HCT116 (cell line): ENCODE measurements at regions not wholly inside any gene's neighbourhood (a gene's known extent, or its start where the extent isn't known, plus 50 kb on each side); places are given as distances from the start of the nearest gene placed in this dataset.

Source experiments
- ATAC-seq: fragments of 200-7000 bp; cut with Tn5 transposase; 2 replicates; pipeline ENCODE4 v1.9.1; 2020; ENCODE audit warnings: mild to moderate bottlenecking, moderate library complexity
- BruUV-seq: library from RNA; stranded (reverse); fragments of 400-500 nt; replicated peaks from 2 replicates; lab custom pipeline; 2021; lab: Mats Ljungman, UMichigan
- CTCF ChIA-PET: fragments of 300-600 bp; sonication (Branson Sonifier 250); formaldehyde crosslinking; loops from one replicate; lab custom pipeline; 2021; ENCODE audit warnings: antibody characterized with exemption; lab: Charles Lee
- POLR2A ChIA-PET: fragments of 300-600, 350-600 bp; sonication (Branson Sonifier 250); formaldehyde crosslinking; loops from one replicate; lab custom pipeline; 2021; ENCODE audit warnings: antibody characterized with exemption; lab: Charles Lee
- RAD21 ChIA-PET, 2 experiments: fragments of 300-600 bp; sonication (Branson Sonifier 250); formaldehyde crosslinking; loops; one replicate each; lab custom pipeline; 2023; ENCODE audit warnings: low total read pairs in 2 of 2; ENCODE audit not compliant: uncharacterized antibody in 2 of 2, unreplicated experiment in 2 of 2, low non-redundant PET in 1 of 2; lab: Charles Lee
- DNase-seq: peaks from one replicate; pipeline ENCODE4 v3.0.0-alpha.2; 2010; ENCODE audit warnings: low read depth, low spot score
- H2AFZ ChIP-seq: fragments of 200-600 bp; shearing (Covaris generic), sonication (generic); 2 replicates; pipeline ENCODE4 v1.6.1; 2017; ENCODE audit warnings: low read depth, mixed run types, mixed read lengths, antibody characterized with exemption, low read length; ENCODE audit not compliant: poor library complexity, severe bottlenecking
- H3K27ac ChIP-seq: 2 replicates; pipeline ENCODE4 v1.5.1; 2012; ENCODE audit warnings: low read depth, low read length
- H3K27me3 ChIP-seq: fragments of 200-600 bp; sonication (generic); 2 replicates; pipeline ENCODE4 v1.6.1; 2016; ENCODE audit warnings: mixed run types, low read length, mixed read lengths; ENCODE audit not compliant: insufficient read depth
- H3K36me3 ChIP-seq, 2 experiments: fragments of 200-500 bp in 1 of 2; fragments of 200-600 bp in 1 of 2; sonication (Bioruptor generic) in 1 of 2; sonication (generic) in 1 of 2; 2 replicates each; pipeline versions ENCODE4 v1.5.1 to v1.6.1; 2014 to 2016; ENCODE audit warnings: low read length in 2 of 2, inconsistent platforms in 1 of 2, mixed read lengths in 1 of 2, mixed run types in 1 of 2; ENCODE audit not compliant: insufficient read depth in 2 of 2, control insufficient read depth in 1 of 2
- H3K4me1 ChIP-seq, 2 experiments: fragments of 200-600 bp in 1 of 2; sonication (generic) in 1 of 2; 2 replicates each; pipeline versions ENCODE4 v1.5.1 to v1.6.1; 2012 to 2017; ENCODE audit warnings: low read length in 2 of 2, inconsistent platforms in 1 of 2, mild to moderate bottlenecking in 1 of 2, mixed read lengths in 1 of 2, mixed run types in 1 of 2, moderate library complexity in 1 of 2; ENCODE audit not compliant: insufficient read depth in 2 of 2, control insufficient read depth in 1 of 2
- H3K4me2 ChIP-seq: fragments of 200-600 bp; sonication (generic); 2 replicates; pipeline ENCODE4 v1.6.1; 2017; ENCODE audit warnings: mixed run types, low read length, mixed read lengths
- H3K4me3 ChIP-seq, 2 experiments: fragments of 200-600 bp in 1 of 2; sonication (generic) in 1 of 2; replicated peaks in 1 of 2; 2 replicates each; pipeline ENCODE4 v1.5.1; 2011 to 2016; ENCODE audit warnings: low read length in 2 of 2, control low read depth in 1 of 2, low read depth in 1 of 2, mild to moderate bottlenecking in 1 of 2, mixed read lengths in 1 of 2, mixed run types in 1 of 2
- H3K79me2 ChIP-seq: fragments of 200-600 bp; sonication (generic); 2 replicates; pipeline ENCODE4 v1.6.1; 2017; ENCODE audit warnings: mild to moderate bottlenecking, mixed run types, low read length, moderate library complexity, mixed read lengths; ENCODE audit not compliant: insufficient read depth
- H3K9ac ChIP-seq: fragments of 200-600 bp; sonication (generic); 2 replicates; pipeline ENCODE4 v1.6.1; 2016; ENCODE audit warnings: low read length, mixed read lengths
- H3K9me2 ChIP-seq: fragments of 200-600 bp; sonication (generic), shearing (Covaris generic); 2 replicates; pipeline ENCODE4 v1.6.1; 2017; ENCODE audit warnings: mixed run types, mild to moderate bottlenecking, moderate library complexity; ENCODE audit not compliant: insufficient read depth
- H3K9me3 ChIP-seq, 2 experiments: fragments of 200-500 bp in 1 of 2; fragments of 200-600 bp in 1 of 2; sonication (Bioruptor generic) in 1 of 2; sonication (generic) in 1 of 2; 2 replicates each; pipeline ENCODE4 v1.6.1; 2014 to 2017; ENCODE audit warnings: low read length in 2 of 2, mixed read lengths in 2 of 2, inconsistent platforms in 1 of 2, low read depth in 1 of 2, mild to moderate bottlenecking in 1 of 2, mixed run types in 1 of 2, moderate library complexity in 1 of 2; ENCODE audit not compliant: control insufficient read depth in 1 of 2, insufficient read depth in 1 of 2
- H4K20me1 ChIP-seq: fragments of 200-600 bp; sonication (generic), shearing (Covaris generic); 2 replicates; pipeline ENCODE4 v1.6.1; 2017; ENCODE audit warnings: mixed run types, mild to moderate bottlenecking, moderate library complexity; ENCODE audit not compliant: insufficient read depth
- CBX3 ChIP-seq: IDR thresholded peaks from 2 replicates; pipeline ENCODE4 v1.6.1; 2012; ENCODE audit warnings: low read depth
- EZH2phosphoT487 ChIP-seq: fragments of 200-600 bp; IDR thresholded peaks from 2 replicates; pipeline ENCODE4 v1.6.1; 2018; ENCODE audit warnings: antibody characterized with exemption, borderline replicate concordance
- FOSL1 ChIP-seq: IDR thresholded peaks from 2 replicates; pipeline ENCODE4 v1.6.1; 2012; ENCODE audit warnings: low read depth
- JUND ChIP-seq: IDR thresholded peaks from 2 replicates; pipeline ENCODE4 v1.6.1; 2012
- SIN3A ChIP-seq: IDR thresholded peaks from 2 replicates; pipeline ENCODE4 v1.6.1; 2012; ENCODE audit warnings: low read depth
- SRF ChIP-seq: IDR thresholded peaks from 2 replicates; pipeline ENCODE4 v1.6.1; 2012; ENCODE audit warnings: low read depth
- intact Hi-C: fragments of 100-400 bp; cut with micrococcal nuclease; formaldehyde crosslinking; loops from 2 replicates; pipeline ENCODE4 v1.10.0; 2022
- TF ChIP-seq, protein P1 (sequence below): IDR thresholded peaks from 2 replicates; pipeline ENCODE4 v1.6.1; 2011; ENCODE audit warnings: mild to moderate bottlenecking, low read length, moderate library complexity; ENCODE audit not compliant: insufficient replicate concordance; ENCODE audit errors: extremely low read depth
- TF ChIP-seq, protein P2 (sequence below): IDR thresholded peaks from 2 replicates; pipeline ENCODE4 v1.6.1; 2012

DNA sequence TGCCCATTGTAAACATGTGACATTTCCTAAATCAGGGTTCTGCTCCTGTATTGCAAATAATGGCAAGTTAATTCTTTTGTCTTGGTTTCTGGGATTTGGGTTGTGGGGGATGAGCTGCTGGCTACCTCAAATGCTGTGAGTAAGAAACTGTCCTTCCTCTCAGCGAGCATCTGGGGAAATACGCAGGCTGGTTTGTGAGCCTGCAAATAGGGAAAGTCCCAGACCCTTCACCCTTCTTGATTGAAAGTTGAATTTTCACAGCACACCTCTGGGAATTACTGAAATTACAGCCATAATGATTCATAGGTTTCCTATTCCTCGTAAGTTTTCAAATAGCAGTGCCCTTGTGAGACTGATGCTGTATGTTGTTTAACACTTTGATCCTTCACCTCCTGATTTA is 138.1 kb downstream of the TBXT start (continued):
- TF ChIP-seq, protein P1, sequence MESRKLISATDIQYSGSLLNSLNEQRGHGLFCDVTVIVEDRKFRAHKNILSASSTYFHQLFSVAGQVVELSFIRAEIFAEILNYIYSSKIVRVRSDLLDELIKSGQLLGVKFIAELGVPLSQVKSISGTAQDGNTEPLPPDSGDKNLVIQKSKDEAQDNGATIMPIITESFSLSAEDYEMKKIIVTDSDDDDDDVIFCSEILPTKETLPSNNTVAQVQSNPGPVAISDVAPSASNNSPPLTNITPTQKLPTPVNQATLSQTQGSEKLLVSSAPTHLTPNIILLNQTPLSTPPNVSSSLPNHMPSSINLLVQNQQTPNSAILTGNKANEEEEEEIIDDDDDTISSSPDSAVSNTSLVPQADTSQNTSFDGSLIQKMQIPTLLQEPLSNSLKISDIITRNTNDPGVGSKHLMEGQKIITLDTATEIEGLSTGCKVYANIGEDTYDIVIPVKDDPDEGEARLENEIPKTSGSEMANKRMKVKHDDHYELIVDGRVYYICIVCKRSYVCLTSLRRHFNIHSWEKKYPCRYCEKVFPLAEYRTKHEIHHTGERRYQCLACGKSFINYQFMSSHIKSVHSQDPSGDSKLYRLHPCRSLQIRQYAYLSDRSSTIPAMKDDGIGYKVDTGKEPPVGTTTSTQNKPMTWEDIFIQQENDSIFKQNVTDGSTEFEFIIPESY: no peak
- TF ChIP-seq SIN3A (no peak), SRF (no peak), FOSL1 (no peak)

DNA sequence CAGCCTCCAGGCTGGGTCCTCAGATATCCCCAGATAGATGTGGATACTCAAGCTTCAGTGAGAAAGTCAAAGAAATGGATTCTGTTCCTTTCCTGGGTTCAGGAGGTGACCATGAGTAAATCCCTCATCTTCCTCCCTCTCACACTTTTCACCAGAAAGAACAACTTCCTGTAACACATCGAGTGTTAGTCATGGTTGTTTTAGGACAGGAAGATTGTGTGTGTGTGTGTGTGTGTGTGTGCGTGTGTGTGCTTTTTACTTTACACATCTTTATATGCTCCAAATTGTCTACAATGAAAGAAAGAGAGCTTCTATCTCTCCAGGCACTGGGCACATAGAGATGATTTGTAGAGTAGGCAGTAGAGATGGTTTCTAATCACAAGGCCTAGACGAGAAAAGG is 139.9 kb downstream of the TBXT start:
- Histone ChIP-seq H3K9me3 (no peaks in the 10 kb centered on the region), H3K9ac (no peak overlapping the region), H3K9me2 (no peaks in the 10 kb centered on the region), H2AFZ (no peak overlapping the region), H3K79me2 (no peaks in the 10 kb centered on the region), H3K4me1 (peaks cover 4 to 7% of the 10 kb centered on the region in 2 experiments; a peak in 3 of 4 replicates), H3K36me3 (no peaks in the 10 kb centered on the region), H3K4me2 (no peak overlapping the region), H4K20me1 (no peaks in the 10 kb centered on the region), H3K27me3 (no peaks in the 10 kb centered on the region), H3K27ac (no peak overlapping the region), H3K4me3 (no peak overlapping the region)
- POLR2A ChIA-PET: no interaction called here
- CTCF ChIA-PET: no interaction called here
- ATAC-seq: no peak
- TF ChIP-seq SRF (no peak), CBX3 (no peak), JUND (no peak), EZH2phosphoT487 (no peak)
- TF ChIP-seq, protein P2, sequence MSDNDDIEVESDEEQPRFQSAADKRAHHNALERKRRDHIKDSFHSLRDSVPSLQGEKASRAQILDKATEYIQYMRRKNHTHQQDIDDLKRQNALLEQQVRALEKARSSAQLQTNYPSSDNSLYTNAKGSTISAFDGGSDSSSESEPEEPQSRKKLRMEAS: no peak
- DNase-seq: no peak
- RAD21 ChIA-PET: no interaction called here
- no TSS peak for BruUV-seq
- intact Hi-C loops: no loop called here
